NCI-H2227 (cell line): ENCODE measurements at regions not wholly inside any gene's neighbourhood (a gene's known extent, or its start where the extent isn't known, plus 50 kb on each side); places are given as distances from the start of the nearest gene placed in this dataset.

Experiments used
- DNase-seq: peaks from one replicate; lab custom pipeline; 2025; ENCODE audit not compliant: unreplicated experiment; lab: John Stamatoyannopoulos, UW

GRCh38 chr10:83647526-83647925 is 491.8 kb upstream of the GHITM start:
- DNase-seq: no peak

GRCh38 chr10:83648201-83648600 is 491.1 kb upstream of the GHITM start:
- DNase-seq: no peak

- DNase-seq: no peak
Observed at GRCh38 chr10:83649471-83649870, 489.8 kb upstream of the GHITM start.

- DNase-seq: no peak
Observed at GRCh38 chr10:83654689-83655088, 484.6 kb upstream of the GHITM start.

GRCh38 chr10:83656924-83657323 is 482.4 kb upstream of the GHITM start:
- DNase-seq: no peak

- no peak for DNase-seq
Observed at GRCh38 chr10:83657487-83657886, 481.8 kb upstream of the GHITM start.

GRCh38 chr10:83663918-83664317 is 475.4 kb upstream of the GHITM start:
- DNase-seq: no peak

- no peak for DNase-seq
Observed at GRCh38 chr10:83666762-83667161, 472.5 kb upstream of the GHITM start.

GRCh38 chr10:83667594-83667993 is 471.7 kb upstream of the GHITM start:
- no peak for DNase-seq

- DNase-seq: no peak
Observed at GRCh38 chr10:83673316-83673715, 466.0 kb upstream of the GHITM start.

- no peak for DNase-seq
Observed at GRCh38 chr10:83677795-83678194, 461.5 kb upstream of the GHITM start.

- DNase-seq: no peak
Observed at GRCh38 chr10:83678850-83679249, 460.5 kb upstream of the GHITM start.

GRCh38 chr10:83680470-83680891 is 458.8 kb upstream of the GHITM start:
- no peak for DNase-seq

GRCh38 chr10:83682414-83682813 is 456.9 kb upstream of the GHITM start:
- DNase-seq: no peak

GRCh38 chr10:83685458-83685857 is 453.9 kb upstream of the GHITM start:
- DNase-seq: no peak

GRCh38 chr10:83691791-83692596 is 447.3 kb upstream of the GHITM start:
- DNase-seq: no peak

GRCh38 chr10:83698899-83699298 is 440.4 kb upstream of the GHITM start:
- no peak for DNase-seq

- no peak for DNase-seq
Observed at GRCh38 chr10:83701799-83702198, 437.5 kb upstream of the GHITM start.

- DNase-seq: no peak
Observed at GRCh38 chr10:83702731-83703130, 436.6 kb upstream of the GHITM start.

GRCh38 chr10:83706120-83706519 is 433.2 kb upstream of the GHITM start:
- no peak for DNase-seq

GRCh38 chr10:83706952-83707582 is 432.2 kb upstream of the GHITM start:
- no peak for DNase-seq

- no peak for DNase-seq
Observed at GRCh38 chr10:83713423-83713822, 425.9 kb upstream of the GHITM start.

- no peak for DNase-seq
Observed at GRCh38 chr10:83723080-83723479, 416.2 kb upstream of the GHITM start.
